ENCODE measurements at regions not wholly inside any gene's neighbourhood (a gene's known extent, or its start where the extent isn't known, plus 50 kb on each side); places are given as distances from the start of the nearest gene placed in this dataset.

- TF ChIP-seq ZNF396 (CRISPR knock-in tag; IDR thresholded peaks at IDR 0.05; ENCODE audit: borderline replicate concordance) = no peak
- TF ChIP-seq, protein P1, sequence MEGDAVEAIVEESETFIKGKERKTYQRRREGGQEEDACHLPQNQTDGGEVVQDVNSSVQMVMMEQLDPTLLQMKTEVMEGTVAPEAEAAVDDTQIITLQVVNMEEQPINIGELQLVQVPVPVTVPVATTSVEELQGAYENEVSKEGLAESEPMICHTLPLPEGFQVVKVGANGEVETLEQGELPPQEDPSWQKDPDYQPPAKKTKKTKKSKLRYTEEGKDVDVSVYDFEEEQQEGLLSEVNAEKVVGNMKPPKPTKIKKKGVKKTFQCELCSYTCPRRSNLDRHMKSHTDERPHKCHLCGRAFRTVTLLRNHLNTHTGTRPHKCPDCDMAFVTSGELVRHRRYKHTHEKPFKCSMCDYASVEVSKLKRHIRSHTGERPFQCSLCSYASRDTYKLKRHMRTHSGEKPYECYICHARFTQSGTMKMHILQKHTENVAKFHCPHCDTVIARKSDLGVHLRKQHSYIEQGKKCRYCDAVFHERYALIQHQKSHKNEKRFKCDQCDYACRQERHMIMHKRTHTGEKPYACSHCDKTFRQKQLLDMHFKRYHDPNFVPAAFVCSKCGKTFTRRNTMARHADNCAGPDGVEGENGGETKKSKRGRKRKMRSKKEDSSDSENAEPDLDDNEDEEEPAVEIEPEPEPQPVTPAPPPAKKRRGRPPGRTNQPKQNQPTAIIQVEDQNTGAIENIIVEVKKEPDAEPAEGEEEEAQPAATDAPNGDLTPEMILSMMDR (IDR thresholded peaks at IDR 0.05) = no peak
- TF ChIP-seq NR3C1 (CRISPR knock-in tag; conservative IDR thresholded peaks at IDR 0.05; ENCODE audit: low read depth) = no peak
Observed at GRCh38 chr2:192480984-192481383, 286.3 kb upstream of the TMEFF2 start.

Measured in WTC11 (cell line).